BJ (cell line): ENCODE measurements at regions not wholly inside any gene's neighbourhood (a gene's known extent, or its start where the extent isn't known, plus 50 kb on each side); places are given as distances from the start of the nearest gene placed in this dataset.
A peak's percentile ranks its signal among the peaks of the same experiment; 100 is the strongest.

Experiments used
- CTCF ChIA-PET: fragments of 350-600 bp; formaldehyde crosslinking; extraction: SDS; loops from one replicate; lab custom pipeline; 2021; ENCODE audit warnings: antibody characterized with exemption, inconsistent platforms; lab: Yijun Ruan, JAX
- POLR2A ChIA-PET: fragments of 300-600 bp; sonication (Branson Sonifier 250); formaldehyde crosslinking; extraction: SDS; loops from one replicate; lab custom pipeline; 2021; ENCODE audit warnings: antibody characterized with exemption; lab: Charles Lee
- DNase-seq: peaks from one replicate; pipeline ENCODE4 v3.0.0-alpha.2; 2011; ENCODE audit warnings: low read depth
- H3K27me3 ChIP-seq: 2 replicates; pipeline ENCODE4 v1.6.0; 2011; ENCODE audit warnings: low read length; ENCODE audit not compliant: control insufficient read depth, insufficient read depth
- H3K36me3 ChIP-seq: 2 replicates; pipeline ENCODE4 v1.5.1; 2011; ENCODE audit warnings: low read length; ENCODE audit not compliant: control insufficient read depth, insufficient read depth
- H3K4me3 ChIP-seq: 2 replicates; pipeline ENCODE4 v1.5.1; 2011; ENCODE audit warnings: low read depth, mild to moderate bottlenecking, control low read depth, low read length
- CTCF ChIP-seq: IDR thresholded peaks from 2 replicates; pipeline ENCODE4 v1.5.1; 2011; ENCODE audit warnings: low read depth, mild to moderate bottlenecking, control low read depth, inconsistent platforms, low read length, moderate library complexity; ENCODE audit not compliant: insufficient read depth

DNA sequence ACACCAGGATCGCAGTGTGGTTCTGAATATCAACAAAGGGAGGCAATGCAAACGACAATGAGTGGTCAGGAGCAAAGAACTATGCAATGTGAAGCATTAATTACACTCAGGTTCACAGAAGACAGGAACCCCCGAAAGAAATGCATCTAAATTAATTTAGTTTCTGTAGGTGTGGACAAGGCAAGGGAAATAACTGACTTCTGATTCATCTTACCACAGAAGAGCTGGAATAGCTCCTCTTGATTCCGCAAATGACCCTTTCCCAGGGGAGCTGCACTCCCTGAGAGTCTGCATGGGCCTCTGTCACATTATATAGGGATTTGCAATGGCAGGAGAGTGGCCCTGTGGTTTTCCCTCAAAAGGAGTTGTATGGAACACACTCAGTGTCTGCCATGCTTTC lies 263.9 kb upstream of the APCDD1 start:
- H3K36me3 ChIP-seq: no peaks in the 10 kb centered on the region
- no peak for TF ChIP-seq CTCF
- CTCF ChIA-PET: interaction anchor here (0.9 kb wide), 1 partner anchor 9 kb away, joined by 3 read pairs; no protein-coding TSS in a partner anchor
- no peak overlapping the region for H3K4me3 ChIP-seq
- POLR2A ChIA-PET: no interaction called here
- H3K27me3 ChIP-seq: no peaks in the 10 kb centered on the region
- no peak for DNase-seq

- ChIA-PET POLR2A (no interaction called here), CTCF (interaction anchor here (0.7 to 1.4 kb wide), 3 partner anchors 8 to 326 kb away, joined by 3 read pairs; no protein-coding TSS in a partner anchor)
- no peak for TF ChIP-seq CTCF
- DNase-seq: no peak
- H3K27me3 ChIP-seq: no peaks in the 10 kb centered on the region
- no peaks in the 10 kb centered on the region for H3K36me3 ChIP-seq
- no peak overlapping the region for H3K4me3 ChIP-seq
These were observed 261.0 kb upstream of the APCDD1 start for GRCh38 chr18:10193444-10193843.

DNA sequence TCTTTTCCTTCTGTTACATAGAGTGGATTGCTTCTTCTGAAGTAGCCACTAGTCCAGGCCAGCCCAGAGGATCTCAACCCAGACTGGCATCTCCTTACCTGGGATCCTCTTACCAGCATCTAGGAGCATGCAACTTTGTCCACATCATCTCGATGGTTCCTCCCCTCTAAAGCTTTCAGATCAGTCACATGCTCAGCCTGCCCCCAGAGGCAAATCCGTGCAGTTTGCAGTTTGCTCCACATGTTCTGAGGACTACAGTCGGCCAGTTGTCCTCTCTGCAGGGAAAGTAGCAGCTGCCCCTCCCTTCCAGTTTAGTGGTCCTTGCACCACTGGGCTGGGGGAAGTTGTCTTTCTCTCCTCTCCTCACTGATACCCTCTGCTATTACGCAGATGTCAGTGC lies 259.8 kb upstream of the APCDD1 start:
- ChIA-PET CTCF (interaction anchor here (0.6 to 1.1 kb wide), 3 partner anchors 13 to 220 kb away, joined by 3 to 4 read pairs (median 3); no protein-coding TSS in a partner anchor), POLR2A (no interaction called here)
- Histone ChIP-seq H3K27me3 (no peaks in the 10 kb centered on the region), H3K4me3 (no peak overlapping the region), H3K36me3 (no peaks in the 10 kb centered on the region)
- 0 out of 2 replicates have a peak, but pooled peaks have one; percentile 12 for TF ChIP-seq CTCF
- DNase-seq: no peak

DNA sequence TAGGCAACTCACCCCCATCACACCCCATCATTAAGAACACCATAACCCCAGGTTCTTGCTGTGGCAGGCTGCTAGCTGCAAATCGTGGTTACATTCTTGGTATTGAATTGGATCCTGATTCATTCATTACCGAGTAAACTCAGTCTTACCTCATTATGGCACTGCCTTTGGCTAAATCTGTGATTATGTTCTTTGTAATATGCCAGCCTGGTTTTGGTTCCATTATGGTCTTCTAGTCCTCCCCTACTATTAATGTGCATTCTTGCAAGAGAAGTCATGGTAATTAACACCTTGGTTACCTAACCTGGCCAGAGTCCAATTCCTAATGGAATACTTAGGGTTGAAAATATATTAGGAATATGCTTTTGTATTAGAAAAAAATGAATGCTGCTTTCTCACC lies 258.9 kb upstream of the APCDD1 start:
- DNase-seq: no peak
- ChIA-PET CTCF (interaction anchor here (1.2 kb wide), 1 partner anchor 9 kb away, joined by 3 read pairs; no protein-coding TSS in a partner anchor), POLR2A (no interaction called here)

DNA sequence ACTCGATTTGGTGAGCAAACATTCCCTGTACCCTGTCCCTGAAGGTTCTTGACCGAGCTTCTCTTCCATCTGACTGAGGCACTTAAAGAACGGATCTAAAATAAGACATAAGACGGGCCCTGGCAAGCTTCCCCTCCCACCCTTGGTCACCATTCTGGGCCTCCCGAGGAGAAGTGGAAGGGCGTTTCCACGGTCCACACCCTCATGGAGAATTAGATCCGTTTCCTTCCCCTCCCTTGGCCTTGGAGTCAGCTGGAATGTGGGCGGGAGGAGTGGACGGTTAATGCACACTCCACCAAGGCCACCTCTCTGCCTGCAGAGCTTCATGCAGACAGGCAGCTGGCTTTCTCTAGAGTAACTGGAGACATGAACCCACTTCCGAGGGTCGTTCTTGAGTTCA lies 257.3 kb upstream of the APCDD1 start:
- ChIA-PET CTCF (interaction anchor here (1.1 kb wide), 1 partner anchor 11 kb away, joined by 3 read pairs; no protein-coding TSS in a partner anchor), POLR2A (no interaction called here)
- no peak for TF ChIP-seq CTCF
- Histone ChIP-seq H3K4me3 (no peak overlapping the region), H3K36me3 (no peaks in the 10 kb centered on the region), H3K27me3 (no peaks in the 10 kb centered on the region; the same call in 1 of the 2 replicates)
- DNase-seq: no peak

More for the DNA sequence above, 258.9 kb upstream of the APCDD1 start:
- Histone ChIP-seq H3K27me3 (no peaks in the 10 kb centered on the region), H3K4me3 (no peak overlapping the region), H3K36me3 (no peaks in the 10 kb centered on the region)
- TF ChIP-seq CTCF: no peak
